Chondrocyte (in vitro differentiated cells): ENCODE measurements at regions not wholly inside any gene's neighbourhood (a gene's known extent, or its start where the extent isn't known, plus 50 kb on each side); places are given as distances from the start of the nearest gene placed in this dataset.

ENCODE experiments used
- DNase-seq: peaks from one replicate; pipeline ENCODE4 v3.0.0; 2021; ENCODE audit warnings: mixed read lengths, low spot score
- H3K27ac Mint-ChIP-seq: one replicate; pipeline ENCODE4 v1.8.0; 2021; ENCODE audit warnings: mild to moderate bottlenecking, moderate library complexity, mixed read lengths; ENCODE audit not compliant: unreplicated experiment
- H3K27me3 Mint-ChIP-seq: 2 replicates; pipeline ENCODE4 v1.8.0; 2021; ENCODE audit warnings: low read depth, mixed read lengths
- H3K36me3 Mint-ChIP-seq: 2 replicates; pipeline ENCODE4 v1.8.0; 2021; ENCODE audit warnings: low read depth, mixed read lengths
- H3K4me1 Mint-ChIP-seq: 2 replicates; pipeline ENCODE4 v1.8.0; 2021; ENCODE audit warnings: low read depth, mild to moderate bottlenecking, mixed read lengths
- H3K4me3 Mint-ChIP-seq: one replicate; pipeline ENCODE4 v1.8.0; 2021; ENCODE audit warnings: mild to moderate bottlenecking, moderate library complexity, mixed read lengths; ENCODE audit not compliant: unreplicated experiment
- H3K9me3 Mint-ChIP-seq: 2 replicates; pipeline ENCODE4 v1.8.0; 2021; ENCODE audit warnings: low read depth, mixed read lengths
- CTCF ChIP-seq: fragments of 200-600 bp; sonication (generic); IDR thresholded peaks from 2 replicates; pipeline ENCODE4 v1.5.0; 2021; ENCODE audit warnings: antibody characterized with exemption, mild to moderate bottlenecking, moderate library complexity

GRCh38 chr4:3836756-3837601 lies 70.8 kb downstream of the ADRA2C start:
- Mint-ChIP-seq H3K9me3 (peaks cover 3% of the 10 kb centered on the region), H3K4me1 (no peaks in the 10 kb centered on the region), H3K27ac (no peak overlapping the region), H3K27me3 (peaks cover 52% of the 10 kb centered on the region), H3K4me3 (no peak overlapping the region), H3K36me3 (no peaks in the 10 kb centered on the region)
- no peak for TF ChIP-seq CTCF
- DNase-seq: peak; percentile 35

GRCh38 chr4:3838437-3839380 lies 72.5 kb downstream of the ADRA2C start:
- peaks cover 61% of the 10 kb centered on the region for H3K27me3 Mint-ChIP-seq
- no peaks in the 10 kb centered on the region for H3K36me3 Mint-ChIP-seq

GRCh38 chr4:3845094-3845743 lies 79.0 kb downstream of the ADRA2C start:
- Mint-ChIP-seq H3K9me3 (peaks cover 7% of the 10 kb centered on the region), H3K4me1 (no peaks in the 10 kb centered on the region), H3K27ac (no peak overlapping the region), H3K36me3 (no peaks in the 10 kb centered on the region), H3K27me3 (peaks cover 52% of the 10 kb centered on the region), H3K4me3 (no peak overlapping the region)
- no peak for TF ChIP-seq CTCF
- no peak for DNase-seq

More at GRCh38 chr4:3838437-3839380, 72.5 kb downstream of the ADRA2C start:
- H3K4me1 Mint-ChIP-seq: no peaks in the 10 kb centered on the region
- TF ChIP-seq CTCF: no peak
- no peak overlapping the region for H3K27ac Mint-ChIP-seq
- DNase-seq: peak; percentile 66
- H3K9me3 Mint-ChIP-seq: peaks cover 3% of the 10 kb centered on the region
- H3K4me3 Mint-ChIP-seq: no peak overlapping the region

- DNase-seq: no peak
- Mint-ChIP-seq H3K27me3 (peaks cover 49% of the 10 kb centered on the region), H3K9me3 (peaks cover 12% of the 10 kb centered on the region), H3K36me3 (peaks cover 4% of the 10 kb centered on the region), H3K27ac (no peak overlapping the region), H3K4me3 (no peak overlapping the region), H3K4me1 (no peaks in the 10 kb centered on the region)
- no peak for TF ChIP-seq CTCF
Observed at GRCh38 chr4:3845744-3846429, 79.7 kb downstream of the ADRA2C start.
